ENCODE measurements at regions not wholly inside any gene's neighbourhood (a gene's known extent, or its start where the extent isn't known, plus 50 kb on each side); places are given as distances from the start of the nearest gene placed in this dataset.

GRCh38 chr19:22545751-22546150 lies 88.4 kb upstream of the ZNF492 start:
- Histone ChIP-seq H3K9me3 (no peaks in the 10 kb centered on the region), H3K27ac (no peak overlapping the region), H3K27me3 (no peaks in the 10 kb centered on the region), H3K4me1 (no peaks in the 10 kb centered on the region), H3K36me3 (no peaks in the 10 kb centered on the region), H3K4me3 (no peak overlapping the region)
- intact Hi-C loops (cut with DNase I): no loop called here
- peak; percentile 23 to 62 (median 45) for TF ChIP-seq CTCF (IDR thresholded peaks at IDR 0.05)
- WGBS, 2 donors: 12% methylated on average over 5 of the region's 5 CpGs
- peak; percentile 66 to 92 (median 82) for ATAC-seq
- no peak for FAIRE-seq
- DNase-seq: peak in 5 of 6 donors; percentile 39 to 73 (median 59)

- FAIRE-seq (no peak), ATAC-seq (no peak), DNase-seq (no peak)
- no peaks in the 10 kb centered on the region for H3K4me1 ChIP-seq
- no peaks in the 10 kb centered on the region for H3K9me3 ChIP-seq
- H3K27ac ChIP-seq: no peak overlapping the region
- no peak overlapping the region for H3K4me3 ChIP-seq
- intact Hi-C loops (cut with DNase I): no loop called here
- no peaks in the 10 kb centered on the region for H3K36me3 ChIP-seq
- WGBS, 2 donors: 79 to 84% methylated on average over 5 of the region's 5 CpGs
- no peaks in the 10 kb centered on the region for H3K27me3 ChIP-seq
- TF ChIP-seq CTCF (IDR thresholded peaks at IDR 0.05): no peak
These were observed 100.4 kb upstream of the ZNF492 start for GRCh38 chr19:22533761-22534160.

- peak; percentile 94 to 99 (median 98) for DNase-seq
- peak in 2 of 4 donors; percentile 9 to 19 for TF ChIP-seq CTCF (IDR thresholded peaks at IDR 0.05)
- Histone ChIP-seq H3K27me3 (no peaks in the 10 kb centered on the region), H3K36me3 (no peaks in the 10 kb centered on the region), H3K4me3 (peak overlapping the region; percentile 28 to 62 (median 46)), H3K4me1 (no peaks in the 10 kb centered on the region), H3K9me3 (no peaks in the 10 kb centered on the region), H3K27ac (peak overlapping the region; percentile 76 to 90 (median 85))
- no peak for FAIRE-seq
- intact Hi-C loops (cut with DNase I): no loop called here
- ATAC-seq: peak; percentile 89 to 95 (median 94)
- WGBS, 2 donors: 1 to 2% methylated on average over 36 to 43 of the region's 43 CpGs
These were observed 101.5 kb upstream of the ZNF492 start for GRCh38 chr19:22532388-22533300.

GRCh38 chr19:22530042-22530441 lies 104.1 kb upstream of the ZNF492 start:
- Histone ChIP-seq H3K27me3 (no peaks in the 10 kb centered on the region), H3K27ac (peak overlapping the region; percentile 17 to 90 (median 85)), H3K4me3 (peak overlapping the region; percentile 1 to 62 (median 45)), H3K4me1 (peaks cover 0 to 6% (median 0%) of the 10 kb centered on the region in 3 donors), H3K36me3 (no peaks in the 10 kb centered on the region), H3K9me3 (no peaks in the 10 kb centered on the region)
- 28 to 65% methylated on average over 4 of the region's 4 CpGs for WGBS, 2 donors
- intact Hi-C loops (cut with DNase I): no loop called here
- no peak for FAIRE-seq
- DNase-seq: peak in 4 of 6 donors; percentile 66 to 87 (median 79)
- ATAC-seq: peak; percentile 7 to 39 (median 10)
- no peak for TF ChIP-seq CTCF (IDR thresholded peaks at IDR 0.05)

GRCh38 chr19:22528956-22529355 lies 105.2 kb upstream of the ZNF492 start:
- intact Hi-C loops (cut with DNase I): no loop called here
- peak in 2 of 4 donors; percentile 5 to 7 for ATAC-seq

More at GRCh38 chr19:22528956-22529355, 105.2 kb upstream of the ZNF492 start:
- 15 to 64% methylated on average over 8 of the region's 8 CpGs for WGBS, 2 donors
- Histone ChIP-seq H3K27ac (peak overlapping the region; percentile 17 to 90 (median 85)), H3K4me3 (peak overlapping the region in 2 of 4 donors; percentile 48 to 62), H3K27me3 (no peaks in the 10 kb centered on the region), H3K36me3 (no peaks in the 10 kb centered on the region), H3K4me1 (peaks cover 0 to 6% (median 0%) of the 10 kb centered on the region in 3 donors), H3K9me3 (no peaks in the 10 kb centered on the region)
- DNase-seq (peak in 2 of 6 donors; percentile 17 to 37), FAIRE-seq (no peak)
- TF ChIP-seq CTCF (IDR thresholded peaks at IDR 0.05): no peak
